ENCODE measurements at regions not wholly inside any gene's neighbourhood (a gene's known extent, or its start where the extent isn't known, plus 50 kb on each side); places are given as distances from the start of the nearest gene placed in this dataset.

DNA sequence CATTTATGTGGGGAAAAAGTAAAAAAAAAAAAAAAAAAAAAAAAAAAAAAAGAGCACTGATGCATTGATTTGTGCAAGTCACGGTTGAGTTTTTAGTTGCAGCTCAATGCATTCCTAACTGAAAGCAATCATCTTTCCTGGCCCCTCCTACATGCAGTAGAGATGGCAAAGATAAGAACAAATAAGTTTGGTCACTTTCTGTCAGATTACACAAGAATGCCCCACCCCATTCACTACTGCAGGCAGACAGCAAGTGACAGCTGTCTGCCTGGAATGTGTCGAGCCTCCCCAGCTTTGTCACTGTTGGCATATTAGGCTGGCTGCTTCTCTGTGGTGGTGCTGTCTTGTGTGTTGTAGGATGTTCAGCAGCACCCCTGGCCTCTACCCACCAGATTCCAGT is 243.5 kb downstream of the FOXL1 start:
- H3K27me3 ChIP-seq (ENCODE audit: control insufficient read depth, insufficient read depth, low read length) = peaks cover 2% of the 10 kb centered on the region
- TF ChIP-seq, protein P1, sequence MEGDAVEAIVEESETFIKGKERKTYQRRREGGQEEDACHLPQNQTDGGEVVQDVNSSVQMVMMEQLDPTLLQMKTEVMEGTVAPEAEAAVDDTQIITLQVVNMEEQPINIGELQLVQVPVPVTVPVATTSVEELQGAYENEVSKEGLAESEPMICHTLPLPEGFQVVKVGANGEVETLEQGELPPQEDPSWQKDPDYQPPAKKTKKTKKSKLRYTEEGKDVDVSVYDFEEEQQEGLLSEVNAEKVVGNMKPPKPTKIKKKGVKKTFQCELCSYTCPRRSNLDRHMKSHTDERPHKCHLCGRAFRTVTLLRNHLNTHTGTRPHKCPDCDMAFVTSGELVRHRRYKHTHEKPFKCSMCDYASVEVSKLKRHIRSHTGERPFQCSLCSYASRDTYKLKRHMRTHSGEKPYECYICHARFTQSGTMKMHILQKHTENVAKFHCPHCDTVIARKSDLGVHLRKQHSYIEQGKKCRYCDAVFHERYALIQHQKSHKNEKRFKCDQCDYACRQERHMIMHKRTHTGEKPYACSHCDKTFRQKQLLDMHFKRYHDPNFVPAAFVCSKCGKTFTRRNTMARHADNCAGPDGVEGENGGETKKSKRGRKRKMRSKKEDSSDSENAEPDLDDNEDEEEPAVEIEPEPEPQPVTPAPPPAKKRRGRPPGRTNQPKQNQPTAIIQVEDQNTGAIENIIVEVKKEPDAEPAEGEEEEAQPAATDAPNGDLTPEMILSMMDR (IDR thresholded peaks at IDR 0.05; ENCODE audit: insufficient read depth, low read length, severe bottlenecking) = no peak
- no peak for DNase-seq (ENCODE audit: low read depth)
- no peaks in the 10 kb centered on the region for H3K36me3 ChIP-seq (ENCODE audit: control insufficient read depth, insufficient read depth, low read length)
- H3K4me3 ChIP-seq (ENCODE audit: low read depth, low read length) = no peak overlapping the region
- no peak for FAIRE-seq

DNA sequence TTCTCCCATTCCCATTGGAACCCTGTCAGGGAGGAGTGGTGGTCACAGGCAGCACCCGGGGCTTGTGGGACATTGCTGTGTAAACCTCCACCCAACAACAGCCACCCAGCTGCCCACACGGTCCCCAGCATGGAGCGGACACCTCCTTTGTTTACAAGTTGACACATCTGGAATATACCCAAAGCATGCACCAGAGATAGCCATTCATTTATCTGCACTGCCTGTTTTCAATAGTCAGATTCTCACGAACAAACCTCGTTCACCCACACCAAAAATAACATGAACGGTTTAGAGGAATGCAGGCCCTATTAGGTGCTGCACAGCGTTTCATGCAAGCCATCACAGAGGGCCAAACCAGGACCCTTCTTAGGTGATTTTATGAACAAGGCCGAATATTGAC is 244.8 kb downstream of the FOXL1 start:
- no peak for DNase-seq (ENCODE audit: low read depth)
- H3K27me3 ChIP-seq (ENCODE audit: control insufficient read depth, insufficient read depth, low read length) = peaks cover 2% of the 10 kb centered on the region
- H3K36me3 ChIP-seq (ENCODE audit: control insufficient read depth, insufficient read depth, low read length) = no peaks in the 10 kb centered on the region
- H3K4me3 ChIP-seq (ENCODE audit: low read depth, low read length) = no peak overlapping the region
- FAIRE-seq = no peak
- TF ChIP-seq, protein P1 (IDR thresholded peaks at IDR 0.05; ENCODE audit: insufficient read depth, low read length, severe bottlenecking) = no peak

DNA sequence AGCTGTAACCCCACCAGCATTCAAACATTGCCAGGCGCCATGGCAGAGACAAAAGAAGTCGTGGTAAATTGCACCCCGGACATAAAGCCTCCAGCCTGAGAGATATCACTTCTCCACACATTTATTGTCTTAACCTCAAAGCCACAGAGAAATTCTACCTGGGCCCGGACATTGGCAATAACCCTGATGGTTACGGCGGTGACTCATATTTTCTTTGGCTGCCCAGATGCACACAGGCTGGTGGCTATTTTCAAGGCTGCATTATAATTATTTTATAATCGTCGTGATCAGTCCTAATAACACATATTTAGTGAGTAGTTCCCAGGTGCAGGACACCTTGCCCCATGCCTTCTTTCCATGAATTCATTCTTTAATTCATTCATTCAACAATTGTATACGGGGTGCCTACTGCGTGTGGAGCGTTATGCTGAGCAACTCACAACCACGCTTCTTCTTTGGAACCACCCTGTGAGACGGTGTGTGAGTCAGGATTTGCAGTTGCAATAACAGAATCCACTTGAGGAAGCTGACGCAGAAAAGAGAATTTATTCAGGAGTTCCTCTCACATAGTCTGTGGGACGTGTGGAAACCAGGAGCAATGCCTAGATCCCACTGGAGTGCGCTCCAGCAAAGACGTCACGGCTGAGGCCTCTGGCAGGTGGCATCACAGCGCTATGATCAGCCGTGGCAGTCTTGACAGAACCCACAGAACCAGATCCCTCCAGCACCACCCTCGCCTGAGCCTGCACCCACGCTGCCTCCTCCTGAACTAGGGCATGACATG is 245.7 kb downstream of the FOXL1 start:
- peaks cover 2% of the 10 kb centered on the region for H3K27me3 ChIP-seq (ENCODE audit: control insufficient read depth, insufficient read depth, low read length)
- TF ChIP-seq, protein P1 (IDR thresholded peaks at IDR 0.05; ENCODE audit: insufficient read depth, low read length, severe bottlenecking) = no peak
- peak; percentile 76 for DNase-seq (ENCODE audit: low read depth)
- no peaks in the 10 kb centered on the region for H3K36me3 ChIP-seq (ENCODE audit: control insufficient read depth, insufficient read depth, low read length)
- FAIRE-seq = peak; percentile 75
- no peak overlapping the region for H3K4me3 ChIP-seq (ENCODE audit: low read depth, low read length)

DNA sequence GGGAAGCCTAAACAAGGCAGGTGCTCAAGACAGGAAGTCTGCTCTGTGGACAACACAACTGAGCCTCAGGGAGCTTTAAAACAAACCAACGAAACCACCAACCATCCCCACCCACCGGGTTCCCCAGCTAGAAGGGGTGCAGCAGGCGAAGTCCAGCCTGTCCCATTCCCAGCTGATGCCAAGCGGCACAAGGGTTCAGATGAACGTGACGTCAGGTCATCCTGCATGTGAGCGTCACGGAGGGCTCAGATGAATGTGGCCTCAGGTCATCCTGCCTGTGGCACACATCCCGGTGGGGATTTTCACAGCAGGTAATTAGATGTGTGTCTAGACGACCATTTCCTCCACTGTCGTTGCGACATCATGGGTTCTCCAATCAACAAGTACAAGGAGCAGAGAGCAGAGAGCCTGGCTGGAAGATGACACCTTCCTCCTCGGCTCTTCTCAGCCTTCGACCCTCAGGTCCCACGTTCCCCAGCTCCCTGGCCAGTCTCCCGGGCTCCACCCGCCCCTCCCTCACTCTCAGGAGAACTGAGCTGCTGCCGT is 246.5 kb downstream of the FOXL1 start:
- peak; percentile 43 for DNase-seq (ENCODE audit: low read depth)
- no peak overlapping the region for H3K4me3 ChIP-seq (ENCODE audit: low read depth, low read length)
- TF ChIP-seq, protein P1 (IDR thresholded peaks at IDR 0.05; ENCODE audit: insufficient read depth, low read length, severe bottlenecking) = no peak
- H3K36me3 ChIP-seq (ENCODE audit: control insufficient read depth, insufficient read depth, low read length) = no peaks in the 10 kb centered on the region
- no peak for FAIRE-seq
- peaks cover 4% of the 10 kb centered on the region for H3K27me3 ChIP-seq (ENCODE audit: control insufficient read depth, insufficient read depth, low read length)

DNA sequence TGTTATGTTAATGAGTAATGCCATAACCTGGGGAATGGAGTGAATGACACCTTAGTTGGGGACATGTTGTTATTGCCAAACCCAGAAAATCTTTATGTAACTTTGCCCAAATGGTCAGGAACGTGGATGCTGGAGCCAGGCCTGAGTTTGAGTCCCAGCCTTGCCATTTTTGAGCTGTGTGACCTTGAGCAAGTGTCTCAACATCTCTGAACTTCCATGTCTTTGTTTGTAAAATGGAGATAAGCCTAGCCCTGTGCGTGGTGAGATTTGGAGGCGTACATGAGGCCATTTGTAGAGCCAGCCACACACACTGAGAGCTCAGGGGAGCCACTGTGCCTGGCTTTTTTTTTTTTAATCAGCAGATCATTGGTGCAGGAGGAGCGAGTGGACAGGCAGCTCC is 247.3 kb downstream of the FOXL1 start:
- Histone ChIP-seq H3K36me3 (ENCODE audit: control insufficient read depth, insufficient read depth, low read length) (no peaks in the 10 kb centered on the region), H3K27me3 (ENCODE audit: control insufficient read depth, insufficient read depth, low read length) (peaks cover 4% of the 10 kb centered on the region), H3K4me3 (ENCODE audit: low read depth, low read length) (no peak overlapping the region)
- no peak for FAIRE-seq
- no peak for DNase-seq (ENCODE audit: low read depth)
- TF ChIP-seq, protein P1 (IDR thresholded peaks at IDR 0.05; ENCODE audit: insufficient read depth, low read length, severe bottlenecking) = no peak

Data from bronchial epithelial cell (primary cell).